ENCODE measurements at regions not wholly inside any gene's neighbourhood (a gene's known extent, or its start where the extent isn't known, plus 50 kb on each side); places are given as distances from the start of the nearest gene placed in this dataset.

DNA sequence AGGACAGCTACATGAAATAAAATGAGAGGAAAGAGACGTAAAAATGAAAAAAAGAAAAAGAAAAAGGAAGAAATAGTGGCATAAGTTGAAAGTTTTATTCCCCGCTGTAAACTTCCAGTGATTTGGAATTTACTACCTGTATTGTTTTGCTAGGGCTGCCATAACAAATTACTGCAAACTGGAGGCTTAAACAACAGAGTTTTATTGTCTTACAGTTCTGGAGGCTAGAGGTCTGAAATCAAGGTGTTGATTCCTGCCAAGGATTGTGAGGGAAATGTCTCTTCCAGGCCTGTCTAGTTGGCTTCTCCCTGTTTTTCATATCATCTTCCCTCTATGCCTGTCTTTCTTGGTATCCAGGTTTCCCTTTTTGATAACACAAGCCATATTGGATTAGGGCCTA lies 119.4 kb upstream of the PACRGL start:
- no peaks in the 10 kb centered on the region for H3F3A ChIP-seq (ENCODE audit: insufficient read depth)
- H3K9me2 ChIP-seq (replicated peaks; ENCODE audit: insufficient read depth, low read length), result no peaks in the 10 kb centered on the region
- no peak overlapping the region for H3K9ac ChIP-seq (ENCODE audit: low read length)
- H3K79me2 ChIP-seq (ENCODE audit: insufficient read depth, low read length), result no peaks in the 10 kb centered on the region
- no peaks in the 10 kb centered on the region for H3K36me3 ChIP-seq (ENCODE audit: low read length)
- H2AFZ ChIP-seq (ENCODE audit: low read depth, low read length, severe bottlenecking), result no peak overlapping the region
- H4K20me1 ChIP-seq (ENCODE audit: low read depth, low read length), result no peaks in the 10 kb centered on the region
- H3K9me3 ChIP-seq (ENCODE audit: insufficient read depth, low read length), result no peaks in the 10 kb centered on the region
- no peak overlapping the region for H3K4me3 ChIP-seq (ENCODE audit: insufficient read depth, low read length, poor library complexity, severe bottlenecking)
- no peaks in the 10 kb centered on the region for H3K27me3 ChIP-seq (ENCODE audit: low read length)
- H3K4me2 ChIP-seq (ENCODE audit: low read depth, low read length, poor library complexity, severe bottlenecking), result no peak overlapping the region
- no peak overlapping the region for H3K27ac ChIP-seq (ENCODE audit: low read depth, low read length)
- TF ChIP-seq, protein P1, sequence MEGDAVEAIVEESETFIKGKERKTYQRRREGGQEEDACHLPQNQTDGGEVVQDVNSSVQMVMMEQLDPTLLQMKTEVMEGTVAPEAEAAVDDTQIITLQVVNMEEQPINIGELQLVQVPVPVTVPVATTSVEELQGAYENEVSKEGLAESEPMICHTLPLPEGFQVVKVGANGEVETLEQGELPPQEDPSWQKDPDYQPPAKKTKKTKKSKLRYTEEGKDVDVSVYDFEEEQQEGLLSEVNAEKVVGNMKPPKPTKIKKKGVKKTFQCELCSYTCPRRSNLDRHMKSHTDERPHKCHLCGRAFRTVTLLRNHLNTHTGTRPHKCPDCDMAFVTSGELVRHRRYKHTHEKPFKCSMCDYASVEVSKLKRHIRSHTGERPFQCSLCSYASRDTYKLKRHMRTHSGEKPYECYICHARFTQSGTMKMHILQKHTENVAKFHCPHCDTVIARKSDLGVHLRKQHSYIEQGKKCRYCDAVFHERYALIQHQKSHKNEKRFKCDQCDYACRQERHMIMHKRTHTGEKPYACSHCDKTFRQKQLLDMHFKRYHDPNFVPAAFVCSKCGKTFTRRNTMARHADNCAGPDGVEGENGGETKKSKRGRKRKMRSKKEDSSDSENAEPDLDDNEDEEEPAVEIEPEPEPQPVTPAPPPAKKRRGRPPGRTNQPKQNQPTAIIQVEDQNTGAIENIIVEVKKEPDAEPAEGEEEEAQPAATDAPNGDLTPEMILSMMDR (IDR thresholded peaks at IDR 0.05; ENCODE audit: insufficient read depth, low read length, poor library complexity, severe bottlenecking), result no peak
- TF ChIP-seq EZH2phosphoT487 (conservative IDR thresholded peaks at IDR 0.05; ENCODE audit: low read length), result no peak

DNA sequence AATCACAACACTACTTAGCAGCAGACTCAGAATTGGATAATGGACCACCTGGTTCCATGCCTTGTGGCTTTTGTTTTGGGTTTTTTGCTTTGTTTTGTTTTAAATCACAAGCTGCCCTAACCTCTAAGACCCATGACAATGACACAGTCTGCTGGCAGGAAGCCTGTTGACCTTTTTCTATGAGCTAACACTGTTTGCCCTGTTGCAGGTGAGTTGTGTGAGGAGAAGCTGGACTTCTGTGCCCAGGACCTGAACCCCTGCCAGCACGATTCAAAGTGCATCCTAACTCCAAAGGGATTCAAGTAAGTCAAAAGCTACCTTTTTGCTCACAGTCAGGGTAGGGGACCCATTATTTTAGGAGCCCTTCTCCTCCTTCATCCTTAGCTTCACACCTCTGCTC lies 110.8 kb upstream of the PACRGL start:
- Histone ChIP-seq H3F3A (ENCODE audit: insufficient read depth) (no peaks in the 10 kb centered on the region), H3K27me3 (ENCODE audit: low read length) (no peaks in the 10 kb centered on the region), H3K4me3 (ENCODE audit: insufficient read depth, low read length, poor library complexity, severe bottlenecking) (no peak overlapping the region), H3K9ac (ENCODE audit: low read length) (no peak overlapping the region), H3K9me3 (ENCODE audit: insufficient read depth, low read length) (no peaks in the 10 kb centered on the region), H3K4me2 (ENCODE audit: low read depth, low read length, poor library complexity, severe bottlenecking) (no peak overlapping the region), H3K9me2 (replicated peaks; ENCODE audit: insufficient read depth, low read length) (no peaks in the 10 kb centered on the region), H3K36me3 (ENCODE audit: low read length) (no peaks in the 10 kb centered on the region), H3K27ac (ENCODE audit: low read depth, low read length) (no peak overlapping the region), H4K20me1 (ENCODE audit: low read depth, low read length) (no peaks in the 10 kb centered on the region), H2AFZ (ENCODE audit: low read depth, low read length, severe bottlenecking) (no peak overlapping the region), H3K79me2 (ENCODE audit: insufficient read depth, low read length) (no peaks in the 10 kb centered on the region)
- no peak for TF ChIP-seq EZH2phosphoT487 (conservative IDR thresholded peaks at IDR 0.05; ENCODE audit: low read length)
- TF ChIP-seq, protein P1 (IDR thresholded peaks at IDR 0.05; ENCODE audit: insufficient read depth, low read length, poor library complexity, severe bottlenecking), result no peak

DNA sequence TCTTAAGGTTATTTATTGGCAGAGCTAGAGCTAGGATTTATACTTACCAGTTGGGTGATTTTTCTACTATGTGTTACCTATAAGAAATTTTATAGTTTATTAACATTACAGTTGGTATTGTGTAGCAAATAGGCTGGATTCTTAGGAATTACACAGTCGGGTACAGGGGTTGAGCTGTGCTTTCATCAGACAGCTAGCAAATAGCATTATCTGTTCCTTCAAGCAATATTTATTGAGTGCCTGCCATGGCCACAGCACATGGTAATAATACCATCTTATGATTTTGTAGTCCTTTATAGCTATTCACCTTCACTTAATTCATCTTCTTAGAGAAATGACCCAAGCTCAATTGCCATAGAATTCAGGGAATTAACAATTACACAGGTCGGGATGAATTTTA lies 109.4 kb upstream of the PACRGL start:
- Histone ChIP-seq H3K36me3 (ENCODE audit: low read length) (no peaks in the 10 kb centered on the region), H3K4me2 (ENCODE audit: low read depth, low read length, poor library complexity, severe bottlenecking) (no peak overlapping the region), H3K79me2 (ENCODE audit: insufficient read depth, low read length) (no peaks in the 10 kb centered on the region), H3K4me3 (ENCODE audit: insufficient read depth, low read length, poor library complexity, severe bottlenecking) (no peak overlapping the region), H3K9me3 (ENCODE audit: insufficient read depth, low read length) (no peaks in the 10 kb centered on the region), H3F3A (ENCODE audit: insufficient read depth) (no peaks in the 10 kb centered on the region), H3K9me2 (replicated peaks; ENCODE audit: insufficient read depth, low read length) (no peaks in the 10 kb centered on the region), H4K20me1 (ENCODE audit: low read depth, low read length) (no peaks in the 10 kb centered on the region), H3K9ac (ENCODE audit: low read length) (no peak overlapping the region), H2AFZ (ENCODE audit: low read depth, low read length, severe bottlenecking) (no peak overlapping the region), H3K27me3 (ENCODE audit: low read length) (no peaks in the 10 kb centered on the region), H3K27ac (ENCODE audit: low read depth, low read length) (no peak overlapping the region)
- TF ChIP-seq EZH2phosphoT487 (conservative IDR thresholded peaks at IDR 0.05; ENCODE audit: low read length), result no peak
- TF ChIP-seq, protein P1 (IDR thresholded peaks at IDR 0.05; ENCODE audit: insufficient read depth, low read length, poor library complexity, severe bottlenecking), result no peak
